ENCODE measurements at regions not wholly inside any gene's neighbourhood (a gene's known extent, or its start where the extent isn't known, plus 50 kb on each side); places are given as distances from the start of the nearest gene placed in this dataset.

GRCh38 chr6:126661646-126662045 lies 321.7 kb downstream of the CENPW start:
- no peaks in the 10 kb centered on the region for H3K79me1 ChIP-seq (ENCODE audit: low read depth in 1 of 2, low read length in 2 of 2)
- no peak overlapping the region for H2BK15ac ChIP-seq (ENCODE audit: low read depth, low read length)
- no TSS peak for BruUV-seq (replicated peaks)
- no peak overlapping the region for H3K27ac ChIP-seq (ENCODE audit: insufficient read depth, low read length)
- intact Hi-C loops (cut with micrococcal nuclease) (loop anchor here (5.0 kb wide), 3 partner anchors 441 to 489 kb away; no protein-coding TSS in a partner anchor), dilution Hi-C loops (cut with HindIII; ENCODE audit: low sequenced_read_pairs, unreplicated experiment) (no loop called here), in situ Hi-C loops (cut with MboI; ENCODE audit: low sequenced_read_pairs) (loop anchor here (25.0 kb wide), 1 partner anchor 649 kb away; no protein-coding TSS in a partner anchor)
- peaks cover 8% of the 10 kb centered on the region for H3K4me1 ChIP-seq (ENCODE audit: control insufficient read depth, insufficient read depth, low read length)
- no peak overlapping the region for H2AK9ac ChIP-seq (replicated peaks; ENCODE audit: low read depth, low read length, poor library complexity)
- H3K14ac ChIP-seq (replicated peaks; ENCODE audit: low read depth, low read length): peak overlapping the region; percentile 52; the same call in 1 of the 2 replicates
- no peak overlapping the region for H3K56ac ChIP-seq (ENCODE audit: extremely low read depth, insufficient read depth, low read length)
- H4K5ac ChIP-seq (ENCODE audit: low read depth, low read length): peak overlapping the region; percentile 76; the same call in 1 of the 2 replicates
- peak overlapping the region; percentile 46; the same call in 1 of the 2 replicates for H3K18ac ChIP-seq (ENCODE audit: low read depth, low read length)
- no peak overlapping the region for H2AFZ ChIP-seq (replicated peaks; ENCODE audit: low read length, poor library complexity)
- no peaks in the 10 kb centered on the region for H4K20me1 ChIP-seq (ENCODE audit: insufficient read depth, low read length)
- POLR2A ChIA-PET (ENCODE audit: unreplicated experiment): no interaction called here
- H4K8ac ChIP-seq (ENCODE audit: low read depth in 2 of 2, low read length in 2 of 2): 0 out of 4 replicates have a peak overlapping the region, but pooled peaks of 1 of the 2 experiments have one; percentile 20
- TF ChIP-seq CEBPB (IDR thresholded peaks at IDR 0.05; ENCODE audit: low read depth, low read length) (peak; percentile 85), ELK1 (IDR thresholded peaks at IDR 0.05; ENCODE audit: borderline replicate concordance, low read depth, low read length) (no peak)
- peak; percentile 83 for ATAC-seq (ENCODE audit: low read depth)
- H3K9ac ChIP-seq (ENCODE audit: low read depth, low read length): no peak overlapping the region
- H3K4ac ChIP-seq (ENCODE audit: low read depth, low read length): no peak overlapping the region; the same call in 1 of the 2 replicates
- peak overlapping the region; percentile 86; the same call in 1 of the 2 replicates for H2BK120ac ChIP-seq (ENCODE audit: low read depth, low read length)
- no peaks in the 10 kb centered on the region for H3K9me3 ChIP-seq (ENCODE audit: control insufficient read depth, insufficient read depth, low read length)
- CTCF ChIA-PET: no interaction called here
- no peaks in the 10 kb centered on the region for H3K9me1 ChIP-seq (ENCODE audit: insufficient read depth, low read length)
- peak overlapping the region; percentile 42; the same call in 1 of the 2 replicates for H3K4me2 ChIP-seq (ENCODE audit: low read depth, low read length)
- no peaks in the 10 kb centered on the region for H3K27me3 ChIP-seq (ENCODE audit: control insufficient read depth, insufficient read depth, low read length)
- H4K91ac ChIP-seq (ENCODE audit: insufficient read depth, low read depth, low read length): no peak overlapping the region
- H3K23ac ChIP-seq (ENCODE audit: low read depth, low read length): no peak overlapping the region; the same call in 1 of the 2 replicates
- no peak overlapping the region for H2AK5ac ChIP-seq (ENCODE audit: low read depth, low read length)
- no peaks in the 10 kb centered on the region for H3K36me3 ChIP-seq (ENCODE audit: control insufficient read depth, insufficient read depth, low read length)
- no peak overlapping the region for H3K4me3 ChIP-seq (ENCODE audit: insufficient read depth, low read depth, low read length)
- DNase-seq: peak; percentile 87
- H2BK5ac ChIP-seq (ENCODE audit: low read depth, low read length, poor library complexity, severe bottlenecking): peak overlapping the region; percentile 89
- H2BK20ac ChIP-seq (ENCODE audit: low read depth, low read length): peak overlapping the region; percentile 81; the same call in 1 of the 2 replicates
